ENCODE measurements at regions not wholly inside any gene's neighbourhood (a gene's known extent, or its start where the extent isn't known, plus 50 kb on each side); places are given as distances from the start of the nearest gene placed in this dataset.

- Histone ChIP-seq H3K27ac (no peak overlapping the region), H3K27me3 (ENCODE audit: insufficient read depth, low read depth) (no peaks in the 10 kb centered on the region), H3K79me2 (ENCODE audit: low read depth) (no peaks in the 10 kb centered on the region), H2AFZ (0 out of 2 replicates have a peak overlapping the region, but pooled peaks have one; percentile 47), H3K4me2 (no peak overlapping the region), H3K9me3 (ENCODE audit: insufficient read depth, low read depth) (no peaks in the 10 kb centered on the region), H3K4me3 (no peak overlapping the region), H4K20me1 (ENCODE audit: insufficient read depth) (no peaks in the 10 kb centered on the region), H3K9me2 (ENCODE audit: insufficient read depth) (no peaks in the 10 kb centered on the region), H3K36me3 (ENCODE audit: low read depth) (no peaks in the 10 kb centered on the region), H3K4me1 (replicated peaks; ENCODE audit: insufficient read depth) (no peaks in the 10 kb centered on the region), H3F3A (ENCODE audit: insufficient read depth, low read depth) (no peaks in the 10 kb centered on the region)
- CTCF ChIA-PET: no interaction called here
- no peak for DNase-seq
- TF ChIP-seq EZH2 (IDR thresholded peaks at IDR 0.05; ENCODE audit: low read depth): no peak
- TF ChIP-seq CTCF (conservative IDR thresholded peaks at IDR 0.05): no peak
- no TSS peak for BruUV-seq (replicated peaks)
- POLR2A ChIA-PET (ENCODE audit: unreplicated experiment): interaction anchor here (0.6 kb wide), 1 partner anchor 9 kb away, joined by 3 read pairs; no protein-coding TSS in a partner anchor
- intact Hi-C loops (cut with micrococcal nuclease; ENCODE audit: unreplicated experiment): no loop called here
Measured at GRCh38 chr7:119919986-119920385, 353.0 kb upstream of the KCND2 start.

GRCh38 chr7:119925581-119926289 lies 347.2 kb upstream of the KCND2 start:
- TF ChIP-seq EZH2 (IDR thresholded peaks at IDR 0.05; ENCODE audit: low read depth) (no peak), CTCF (conservative IDR thresholded peaks at IDR 0.05) (no peak)
- POLR2A ChIA-PET (ENCODE audit: unreplicated experiment): no interaction called here
- Histone ChIP-seq H3K4me1 (replicated peaks; ENCODE audit: insufficient read depth) (no peaks in the 10 kb centered on the region), H3F3A (ENCODE audit: insufficient read depth, low read depth) (no peaks in the 10 kb centered on the region), H3K27me3 (ENCODE audit: insufficient read depth, low read depth) (no peaks in the 10 kb centered on the region), H4K20me1 (ENCODE audit: insufficient read depth) (no peaks in the 10 kb centered on the region), H3K79me2 (ENCODE audit: low read depth) (no peaks in the 10 kb centered on the region), H3K9me3 (ENCODE audit: insufficient read depth, low read depth) (no peaks in the 10 kb centered on the region), H3K36me3 (ENCODE audit: low read depth) (no peaks in the 10 kb centered on the region), H3K4me2 (no peak overlapping the region), H3K27ac (no peak overlapping the region), H3K9me2 (ENCODE audit: insufficient read depth) (no peaks in the 10 kb centered on the region), H3K4me3 (no peak overlapping the region), H2AFZ (peak overlapping the region; percentile 53; the same call in 1 of the 2 replicates)
- intact Hi-C loops (cut with micrococcal nuclease; ENCODE audit: unreplicated experiment): no loop called here
- DNase-seq: no peak
- no TSS peak for BruUV-seq (replicated peaks)
- CTCF ChIA-PET: no interaction called here

GRCh38 chr7:119929891-119930290 lies 343.1 kb upstream of the KCND2 start:
- ChIA-PET POLR2A (ENCODE audit: unreplicated experiment) (no interaction called here), CTCF (no interaction called here)
- Histone ChIP-seq H2AFZ (no peak overlapping the region), H3K27ac (no peak overlapping the region), H3K9me2 (ENCODE audit: insufficient read depth) (no peaks in the 10 kb centered on the region), H3K79me2 (ENCODE audit: low read depth) (no peaks in the 10 kb centered on the region), H3K36me3 (ENCODE audit: low read depth) (no peaks in the 10 kb centered on the region), H3K4me2 (no peak overlapping the region), H3K4me1 (replicated peaks; ENCODE audit: insufficient read depth) (no peaks in the 10 kb centered on the region), H4K20me1 (ENCODE audit: insufficient read depth) (no peaks in the 10 kb centered on the region), H3K27me3 (ENCODE audit: insufficient read depth, low read depth) (no peaks in the 10 kb centered on the region), H3K4me3 (no peak overlapping the region), H3F3A (ENCODE audit: insufficient read depth, low read depth) (no peaks in the 10 kb centered on the region), H3K9me3 (ENCODE audit: insufficient read depth, low read depth) (no peaks in the 10 kb centered on the region)
- intact Hi-C loops (cut with micrococcal nuclease; ENCODE audit: unreplicated experiment): loop anchor here (10.0 kb wide), 4 partner anchors 125 to 1175 kb away; no protein-coding TSS in a partner anchor
- no peak for DNase-seq
- TF ChIP-seq EZH2 (IDR thresholded peaks at IDR 0.05; ENCODE audit: low read depth) (no peak), CTCF (conservative IDR thresholded peaks at IDR 0.05) (no peak)
- no TSS peak for BruUV-seq (replicated peaks)
